ENCODE measurements at regions not wholly inside any gene's neighbourhood (a gene's known extent, or its start where the extent isn't known, plus 50 kb on each side); places are given as distances from the start of the nearest gene placed in this dataset.

GRCh38 chr6:121920616-121921015 is 478.8 kb upstream of the HSF2 start:
- H3K4me3 ChIP-seq (IDR thresholded peaks at IDR 0.05; ENCODE audit: insufficient read depth, low read depth, low read length) = no peak overlapping the region
- no peak overlapping the region for H3K9ac ChIP-seq
- no peak overlapping the region for H2AFZ ChIP-seq (ENCODE audit: low read depth)
- TF ChIP-seq, protein P1, sequence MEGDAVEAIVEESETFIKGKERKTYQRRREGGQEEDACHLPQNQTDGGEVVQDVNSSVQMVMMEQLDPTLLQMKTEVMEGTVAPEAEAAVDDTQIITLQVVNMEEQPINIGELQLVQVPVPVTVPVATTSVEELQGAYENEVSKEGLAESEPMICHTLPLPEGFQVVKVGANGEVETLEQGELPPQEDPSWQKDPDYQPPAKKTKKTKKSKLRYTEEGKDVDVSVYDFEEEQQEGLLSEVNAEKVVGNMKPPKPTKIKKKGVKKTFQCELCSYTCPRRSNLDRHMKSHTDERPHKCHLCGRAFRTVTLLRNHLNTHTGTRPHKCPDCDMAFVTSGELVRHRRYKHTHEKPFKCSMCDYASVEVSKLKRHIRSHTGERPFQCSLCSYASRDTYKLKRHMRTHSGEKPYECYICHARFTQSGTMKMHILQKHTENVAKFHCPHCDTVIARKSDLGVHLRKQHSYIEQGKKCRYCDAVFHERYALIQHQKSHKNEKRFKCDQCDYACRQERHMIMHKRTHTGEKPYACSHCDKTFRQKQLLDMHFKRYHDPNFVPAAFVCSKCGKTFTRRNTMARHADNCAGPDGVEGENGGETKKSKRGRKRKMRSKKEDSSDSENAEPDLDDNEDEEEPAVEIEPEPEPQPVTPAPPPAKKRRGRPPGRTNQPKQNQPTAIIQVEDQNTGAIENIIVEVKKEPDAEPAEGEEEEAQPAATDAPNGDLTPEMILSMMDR (conservative IDR thresholded peaks at IDR 0.05; ENCODE audit: low read depth, low read length) = no peak
- H3K4me1 ChIP-seq (ENCODE audit: low read depth, poor library complexity, severe bottlenecking) = peaks cover 15% of the 10 kb centered on the region
- H3K4me2 ChIP-seq = no peak overlapping the region
- H3K27ac ChIP-seq = no peak overlapping the region
- no peaks in the 10 kb centered on the region for H3K79me2 ChIP-seq (ENCODE audit: insufficient read depth, low read depth)
- H3K36me3 ChIP-seq (ENCODE audit: insufficient read depth) = no peaks in the 10 kb centered on the region
- no peaks in the 10 kb centered on the region for H4K20me1 ChIP-seq (ENCODE audit: insufficient read depth)
- H3K27me3 ChIP-seq (ENCODE audit: insufficient read depth, low read depth) = no peaks in the 10 kb centered on the region

- no peak overlapping the region for H3K9ac ChIP-seq
- H3K36me3 ChIP-seq (ENCODE audit: insufficient read depth) = no peaks in the 10 kb centered on the region
- H3K27ac ChIP-seq = no peak overlapping the region
- TF ChIP-seq, protein P1 (conservative IDR thresholded peaks at IDR 0.05; ENCODE audit: low read depth, low read length) = no peak
- no peak overlapping the region for H3K4me3 ChIP-seq (IDR thresholded peaks at IDR 0.05; ENCODE audit: insufficient read depth, low read depth, low read length)
- H3K27me3 ChIP-seq (ENCODE audit: insufficient read depth, low read depth) = no peaks in the 10 kb centered on the region
- H3K4me2 ChIP-seq = no peak overlapping the region
- H3K79me2 ChIP-seq (ENCODE audit: insufficient read depth, low read depth) = no peaks in the 10 kb centered on the region
- no peak overlapping the region for H2AFZ ChIP-seq (ENCODE audit: low read depth)
- H3K4me1 ChIP-seq (ENCODE audit: low read depth, poor library complexity, severe bottlenecking) = no peaks in the 10 kb centered on the region
- H4K20me1 ChIP-seq (ENCODE audit: insufficient read depth) = no peaks in the 10 kb centered on the region
Measured at GRCh38 chr6:121925024-121925423, 474.4 kb upstream of the HSF2 start.

- Histone ChIP-seq H3K27me3 (ENCODE audit: insufficient read depth, low read depth) (no peaks in the 10 kb centered on the region), H3K9ac (no peak overlapping the region), H3K27ac (no peak overlapping the region), H3K4me1 (ENCODE audit: low read depth, poor library complexity, severe bottlenecking) (no peaks in the 10 kb centered on the region), H3K79me2 (ENCODE audit: insufficient read depth, low read depth) (no peaks in the 10 kb centered on the region), H4K20me1 (ENCODE audit: insufficient read depth) (no peaks in the 10 kb centered on the region), H2AFZ (ENCODE audit: low read depth) (no peak overlapping the region), H3K36me3 (ENCODE audit: insufficient read depth) (no peaks in the 10 kb centered on the region), H3K4me2 (no peak overlapping the region), H3K4me3 (IDR thresholded peaks at IDR 0.05; ENCODE audit: insufficient read depth, low read depth, low read length) (no peak overlapping the region)
- TF ChIP-seq, protein P1 (conservative IDR thresholded peaks at IDR 0.05; ENCODE audit: low read depth, low read length) = no peak
Measured at GRCh38 chr6:121925534-121926255, 473.8 kb upstream of the HSF2 start.

DNA sequence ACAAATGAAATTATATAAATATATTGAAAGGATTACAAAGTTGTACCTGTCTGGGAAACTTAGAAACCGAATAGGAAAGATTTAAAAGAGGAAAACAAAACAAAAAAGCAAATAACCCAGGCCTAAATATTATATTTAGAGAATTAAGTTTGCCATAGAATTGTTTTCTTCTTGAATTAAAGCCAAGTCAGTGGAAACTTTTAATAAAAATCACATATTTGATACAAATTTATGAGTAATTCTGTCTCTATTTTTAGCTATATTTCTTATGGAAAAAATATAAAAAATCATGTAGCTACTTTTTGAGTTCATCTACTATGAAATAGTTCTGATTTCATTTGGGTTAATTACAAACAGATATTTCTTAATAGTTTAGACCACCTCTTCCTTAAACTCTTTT is 470.2 kb upstream of the HSF2 start:
- Histone ChIP-seq H3K4me3 (IDR thresholded peaks at IDR 0.05; ENCODE audit: insufficient read depth, low read depth, low read length) (no peak overlapping the region), H3K27me3 (ENCODE audit: insufficient read depth, low read depth) (no peaks in the 10 kb centered on the region), H3K4me2 (no peak overlapping the region), H2AFZ (ENCODE audit: low read depth) (no peak overlapping the region), H3K9ac (no peak overlapping the region), H3K4me1 (ENCODE audit: low read depth, poor library complexity, severe bottlenecking) (no peaks in the 10 kb centered on the region), H3K79me2 (ENCODE audit: insufficient read depth, low read depth) (no peaks in the 10 kb centered on the region), H3K36me3 (ENCODE audit: insufficient read depth) (no peaks in the 10 kb centered on the region), H3K27ac (no peak overlapping the region), H4K20me1 (ENCODE audit: insufficient read depth) (no peaks in the 10 kb centered on the region)
- TF ChIP-seq, protein P1 (conservative IDR thresholded peaks at IDR 0.05; ENCODE audit: low read depth, low read length) = no peak
